Colonic mucosa (tissue), 4 donors: ENCODE measurements at regions not wholly inside any gene's neighbourhood (a gene's known extent, or its start where the extent isn't known, plus 50 kb on each side); places are given as distances from the start of the nearest gene placed in this dataset.

Experiments
- DNase-seq: peaks from one replicate; pipeline ENCODE4 v3.0.0-alpha.2; 2020
- H3K27ac ChIP-seq: fragments of 200-600 bp; one replicate; pipeline ENCODE4 v1.8.0; 2021
- H3K27me3 ChIP-seq: fragments of 200-600 bp; one replicate; pipeline ENCODE4 v1.8.0; 2021
- H3K36me3 ChIP-seq: fragments of 200-600 bp; one replicate; pipeline ENCODE4 v1.8.0; 2021
- H3K4me1 ChIP-seq: fragments of 200-600 bp; one replicate; pipeline ENCODE4 v1.8.0; 2021; ENCODE audit warnings: mild to moderate bottlenecking
- H3K4me3 ChIP-seq: fragments of 200-600 bp; one replicate; pipeline ENCODE4 v1.8.0; 2021
- H3K9ac ChIP-seq, 2 donors: one replicate each; pipeline ENCODE4 v1.7.0; 2013; ENCODE audit warnings: control low read depth in 2 of 2, low read depth in 2 of 2, low read length in 2 of 2
- H3K9me3 ChIP-seq: fragments of 200-600 bp; one replicate; pipeline ENCODE4 v1.8.0; 2021
- CTCF ChIP-seq: fragments of 200-600 bp; IDR thresholded peaks from one replicate; pipeline ENCODE4 v1.8.0; 2022; ENCODE audit warnings: antibody characterized with exemption, mild to moderate bottlenecking
- intact Hi-C: fragments of 100-400 bp; cut with DNase I; formaldehyde crosslinking; loops from one replicate; pipeline ENCODE4 v1.14.1; 2022
- donor health status: healthy.
- donor health status: DM: no; HTN: no; CAD: no.
- donor health status: DM: no; HTN: no; CAD: no.

- H3K9ac ChIP-seq = no peak overlapping the region
- H3K36me3 ChIP-seq = no peaks in the 10 kb centered on the region
- no peaks in the 10 kb centered on the region for H3K4me1 ChIP-seq
- no peak overlapping the region for H3K27ac ChIP-seq
- no peaks in the 10 kb centered on the region for H3K27me3 ChIP-seq
- DNase-seq = no peak
- no peaks in the 10 kb centered on the region for H3K9me3 ChIP-seq
- intact Hi-C loops = no loop called here
- no peak for TF ChIP-seq CTCF
- no peak overlapping the region for H3K4me3 ChIP-seq
Measured at GRCh38 chr2:235232449-235233433, 261.1 kb upstream of the AGAP1 start.

- H3K4me1 ChIP-seq = no peaks in the 10 kb centered on the region
- no peak for TF ChIP-seq CTCF
- DNase-seq = no peak
- H3K27me3 ChIP-seq = no peaks in the 10 kb centered on the region
- H3K9ac ChIP-seq = no peak overlapping the region
- H3K9me3 ChIP-seq = no peaks in the 10 kb centered on the region
- no peaks in the 10 kb centered on the region for H3K36me3 ChIP-seq
- intact Hi-C loops = no loop called here
- H3K4me3 ChIP-seq = no peak overlapping the region
- H3K27ac ChIP-seq = no peak overlapping the region
Measured at GRCh38 chr2:235234736-235235135, 259.1 kb upstream of the AGAP1 start.

- no peaks in the 10 kb centered on the region for H3K27me3 ChIP-seq
- no peak overlapping the region for H3K27ac ChIP-seq
- no peak overlapping the region for H3K9ac ChIP-seq
- no peaks in the 10 kb centered on the region for H3K9me3 ChIP-seq
- TF ChIP-seq CTCF = no peak
- intact Hi-C loops = no loop called here
- H3K4me3 ChIP-seq = no peak overlapping the region
- H3K4me1 ChIP-seq = no peaks in the 10 kb centered on the region
- no peak for DNase-seq
- no peaks in the 10 kb centered on the region for H3K36me3 ChIP-seq
Measured at GRCh38 chr2:235235977-235236767, 257.7 kb upstream of the AGAP1 start.

GRCh38 chr2:235238537-235238936 is 255.3 kb upstream of the AGAP1 start:
- H3K4me1 ChIP-seq = no peaks in the 10 kb centered on the region
- no peak for TF ChIP-seq CTCF
- no peak overlapping the region for H3K9ac ChIP-seq
- H3K9me3 ChIP-seq = no peaks in the 10 kb centered on the region
- intact Hi-C loops = no loop called here
- no peak overlapping the region for H3K27ac ChIP-seq
- H3K27me3 ChIP-seq = no peaks in the 10 kb centered on the region
- no peaks in the 10 kb centered on the region for H3K36me3 ChIP-seq
- peak; percentile 63 for DNase-seq
- H3K4me3 ChIP-seq = no peak overlapping the region

GRCh38 chr2:235240574-235240973 is 253.3 kb upstream of the AGAP1 start:
- Histone ChIP-seq H3K9ac (no peak overlapping the region), H3K9me3 (no peaks in the 10 kb centered on the region), H3K27ac (no peak overlapping the region), H3K27me3 (no peaks in the 10 kb centered on the region), H3K36me3 (no peaks in the 10 kb centered on the region), H3K4me1 (no peaks in the 10 kb centered on the region), H3K4me3 (no peak overlapping the region)
- DNase-seq = no peak
- no peak for TF ChIP-seq CTCF
- intact Hi-C loops = no loop called here
